Retinal pigment epithelial cell (primary cell): ENCODE measurements at regions not wholly inside any gene's neighbourhood (a gene's known extent, or its start where the extent isn't known, plus 50 kb on each side); places are given as distances from the start of the nearest gene placed in this dataset.

ENCODE experiments used
- DNase-seq: peaks from one replicate; pipeline ENCODE4 v3.0.0-alpha.2; 2010; ENCODE audit warnings: low read depth
- H3K4me3 ChIP-seq: 2 replicates; pipeline ENCODE4 v1.5.1; 2011; ENCODE audit warnings: mild to moderate bottlenecking, low read length, control low read depth, moderate library complexity
- CTCF ChIP-seq: conservative IDR thresholded peaks from 2 replicates; pipeline ENCODE4 v1.5.1; 2011; ENCODE audit warnings: low read depth, low read length, control low read depth, inconsistent platforms

GRCh38 chr22:48099671-48100070 lies 1337.2 kb downstream of the TBC1D22A start:
- TF ChIP-seq CTCF, result no peak
- no peak for DNase-seq
- H3K4me3 ChIP-seq, result no peak overlapping the region

GRCh38 chr22:48099251-48099650 lies 1336.8 kb downstream of the TBC1D22A start:
- DNase-seq, result no peak
- no peak overlapping the region for H3K4me3 ChIP-seq
- no peak for TF ChIP-seq CTCF

GRCh38 chr22:48098921-48099245 lies 1336.4 kb downstream of the TBC1D22A start:
- no peak for TF ChIP-seq CTCF
- DNase-seq, result no peak
- no peak overlapping the region for H3K4me3 ChIP-seq

- no peak for DNase-seq
These were observed 1335.9 kb downstream of the TBC1D22A start for GRCh38 chr22:48098243-48098920.

GRCh38 chr22:48097723-48098122 lies 1335.3 kb downstream of the TBC1D22A start:
- no peak for TF ChIP-seq CTCF
- H3K4me3 ChIP-seq, result no peak overlapping the region
- no peak for DNase-seq

More at GRCh38 chr22:48098243-48098920, 1335.9 kb downstream of the TBC1D22A start:
- no peak overlapping the region for H3K4me3 ChIP-seq
- TF ChIP-seq CTCF, result no peak

- DNase-seq, result no peak
- TF ChIP-seq CTCF, result no peak
- no peak overlapping the region for H3K4me3 ChIP-seq
These were observed 1334.6 kb downstream of the TBC1D22A start for GRCh38 chr22:48096851-48097665.

GRCh38 chr22:48096411-48096810 lies 1334.0 kb downstream of the TBC1D22A start:
- no peak for TF ChIP-seq CTCF
- DNase-seq, result no peak
- H3K4me3 ChIP-seq, result no peak overlapping the region
